HG03354 (cell line): ENCODE measurements at regions not wholly inside any gene's neighbourhood (a gene's known extent, or its start where the extent isn't known, plus 50 kb on each side); places are given as distances from the start of the nearest gene placed in this dataset.

Experiments used
- ATAC-seq: cut with Tn5 transposase; IDR thresholded peaks from one replicate; pipeline ENCODE4 v1.9.1; 2021; ENCODE audit warnings: mild to moderate bottlenecking; ENCODE audit not compliant: unreplicated experiment, poor library complexity, severe bottlenecking

DNA sequence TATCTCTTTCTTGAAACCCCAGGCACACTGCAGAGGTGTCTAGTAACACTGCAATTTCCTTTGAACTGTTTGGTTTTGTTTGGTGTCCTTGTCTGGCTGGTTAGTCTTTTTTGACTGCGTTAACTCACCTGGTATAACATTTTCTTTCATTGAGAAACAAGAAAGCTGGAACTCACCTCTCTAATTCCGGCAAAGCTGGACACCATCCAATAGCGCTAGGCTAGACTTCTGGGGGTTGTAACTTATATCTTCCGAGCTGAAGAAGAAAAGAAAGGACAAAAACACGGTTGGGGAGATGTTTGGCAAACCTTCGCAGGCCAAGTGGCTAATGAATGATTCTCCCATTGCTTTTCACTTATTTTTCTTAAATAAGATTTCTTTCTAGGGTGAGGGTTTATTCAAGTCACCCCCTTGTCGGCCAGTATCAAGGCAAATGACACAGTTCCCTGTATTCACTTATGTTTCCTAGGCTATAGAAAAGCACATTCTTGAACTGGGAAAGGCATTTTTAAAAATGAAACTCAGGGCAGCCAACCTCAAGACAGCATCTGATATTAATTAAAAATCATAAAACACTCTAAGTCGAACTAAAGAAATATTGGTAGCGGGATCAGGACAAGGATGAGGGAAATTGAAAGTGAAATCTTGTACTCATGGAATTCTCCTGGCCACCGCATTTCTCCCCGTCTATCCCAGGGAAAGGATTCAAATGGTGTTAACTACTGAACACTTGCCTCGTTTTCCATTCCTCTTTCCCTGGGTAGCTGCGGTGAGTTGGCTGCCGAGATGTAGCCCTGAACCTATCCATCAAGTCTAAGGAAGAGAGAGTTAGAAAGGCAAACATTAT lies 95.9 kb upstream of the ZFHX3 start:
- ATAC-seq = no peak

DNA sequence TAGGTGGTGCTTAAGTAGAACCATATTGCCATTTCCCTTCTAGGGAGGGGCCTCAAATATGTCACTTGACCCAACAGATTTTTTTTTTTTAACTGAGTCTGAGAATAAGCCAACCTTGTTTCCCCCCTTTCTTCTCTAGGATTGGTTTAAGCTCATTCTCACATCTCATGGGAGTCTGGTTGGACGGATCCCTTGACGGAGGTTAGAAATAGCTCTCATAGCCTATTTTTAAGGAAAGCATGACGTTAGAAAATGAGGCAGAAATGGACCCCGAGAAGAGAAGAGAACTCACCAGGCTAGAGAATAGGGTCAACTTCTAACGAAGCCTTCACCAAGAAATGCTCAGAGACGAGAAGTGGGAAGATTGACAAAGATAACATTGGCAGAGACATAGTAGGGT lies 95.1 kb upstream of the ZFHX3 start:
- no peak for ATAC-seq

DNA sequence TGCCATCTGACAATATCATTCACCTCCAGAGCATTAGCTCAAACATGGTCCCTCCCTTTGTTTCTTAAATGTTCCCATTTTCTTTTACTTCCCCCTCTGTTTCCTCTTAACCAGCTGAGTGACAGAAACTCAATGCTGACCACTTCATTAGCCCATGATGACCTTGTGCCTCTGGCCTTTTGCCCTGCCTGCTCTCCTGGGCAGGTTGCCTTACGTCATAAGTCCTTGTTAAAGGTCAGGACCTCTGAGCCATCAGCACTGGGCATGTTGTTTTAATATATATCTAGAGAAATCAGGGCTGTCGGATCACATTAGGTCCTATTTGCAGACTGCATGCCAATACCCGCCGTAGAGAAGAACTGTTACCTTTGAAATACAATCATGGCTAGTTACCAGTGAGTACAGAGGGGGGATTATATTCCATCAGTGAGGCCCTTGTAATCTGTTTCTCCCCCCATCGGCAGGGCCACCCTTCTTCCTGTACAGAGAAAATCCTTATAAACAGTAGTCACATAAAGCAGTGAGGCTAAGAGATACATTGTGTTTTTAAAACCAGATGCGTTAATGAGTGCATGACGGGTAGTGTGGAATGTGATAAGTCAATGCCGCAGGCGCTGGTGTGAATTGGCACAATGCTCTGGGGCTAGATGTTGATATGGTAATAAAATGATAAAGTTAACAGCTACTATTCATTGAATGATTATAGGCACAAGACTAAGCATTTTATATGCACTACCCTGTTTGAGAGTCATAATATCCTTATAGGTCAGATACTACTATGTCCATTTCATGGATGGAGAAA lies 94.3 kb upstream of the ZFHX3 start:
- no peak for ATAC-seq

DNA sequence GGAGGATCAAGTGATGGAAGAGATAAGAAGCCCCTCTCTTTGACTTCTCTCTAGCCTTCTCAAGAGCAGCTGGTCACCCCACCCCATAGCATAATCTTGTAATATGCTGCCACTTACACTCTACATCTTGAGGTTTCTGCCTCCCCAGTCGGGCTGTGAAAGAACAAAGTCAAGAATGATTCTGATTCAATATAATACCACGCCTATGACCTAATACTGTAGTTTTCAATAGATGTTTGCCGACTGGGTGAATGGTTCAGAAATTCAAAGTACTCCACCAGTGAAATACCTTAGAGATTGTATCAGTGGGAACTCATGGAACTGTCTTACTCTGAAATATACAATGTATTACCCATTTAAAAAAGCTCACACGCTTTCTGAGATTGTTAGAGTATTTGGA lies 93.0 kb upstream of the ZFHX3 start:
- no peak for ATAC-seq

DNA sequence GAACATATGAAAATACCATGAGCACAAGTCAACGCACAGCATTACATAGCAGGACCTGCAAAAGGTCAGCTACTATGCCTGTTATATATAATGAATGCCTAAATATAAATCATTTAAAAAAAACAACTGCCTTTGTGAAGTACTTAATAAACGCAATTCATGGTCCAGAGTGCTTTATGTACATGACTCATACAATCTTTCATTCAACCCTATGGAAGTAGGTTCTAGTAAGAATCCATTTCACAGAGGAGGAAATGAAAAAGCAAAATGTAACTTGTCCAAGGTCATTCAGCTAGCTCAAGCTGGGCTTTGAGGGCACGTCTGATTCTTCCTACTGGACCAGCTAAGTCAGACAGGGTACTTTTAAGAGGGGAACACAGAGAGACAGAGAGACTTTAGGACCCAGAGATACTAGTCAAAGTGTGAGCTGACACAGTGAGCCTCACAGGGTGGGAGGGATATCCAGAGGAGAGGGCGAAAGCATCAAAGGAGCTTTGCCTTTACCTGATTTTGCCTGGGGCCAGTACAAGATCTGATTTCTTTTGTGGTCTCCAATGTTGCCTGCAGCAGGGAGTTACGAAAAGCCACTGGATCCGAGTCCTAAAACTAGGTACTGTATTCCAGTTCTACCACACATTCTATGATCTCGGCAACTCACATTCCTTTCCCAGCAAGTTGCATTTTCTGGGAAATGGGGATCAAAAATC lies 83.4 kb upstream of the ZFHX3 start:
- no peak for ATAC-seq

DNA sequence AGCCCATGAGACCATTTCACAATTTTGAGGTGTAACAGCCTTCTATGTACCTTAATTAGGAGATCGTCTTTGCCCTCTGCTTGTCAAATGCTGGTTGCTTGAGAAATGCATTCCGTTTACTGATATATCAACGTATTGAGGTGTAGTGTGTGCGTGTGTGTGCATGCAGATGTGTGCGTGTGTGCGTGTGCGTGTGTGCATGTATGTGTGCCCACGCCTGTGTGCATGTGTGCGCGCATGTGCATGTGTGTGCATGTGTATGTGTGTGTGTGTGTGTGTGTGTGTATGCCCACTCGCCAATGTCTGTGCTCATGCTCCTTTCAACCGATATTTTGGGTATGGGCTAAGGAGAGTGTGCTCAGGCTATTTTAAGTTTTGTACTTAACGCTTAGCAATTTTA lies 81.5 kb upstream of the ZFHX3 start:
- ATAC-seq = no peak

DNA sequence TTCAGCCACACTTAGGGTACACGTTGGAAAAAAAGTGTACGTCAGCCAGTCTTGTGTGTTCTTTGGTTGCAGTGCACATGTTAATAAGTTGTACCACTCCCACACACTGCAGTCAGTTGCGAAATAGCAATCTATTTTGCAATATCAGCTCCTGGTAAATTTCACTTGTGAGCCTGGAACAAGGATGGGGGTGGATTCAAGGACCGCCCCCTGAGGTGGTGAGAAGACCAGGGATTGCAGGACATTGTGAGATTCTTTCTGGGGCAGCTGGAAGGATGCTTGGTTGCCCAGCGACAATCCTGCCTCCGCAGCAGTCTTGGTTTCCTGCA lies 78.6 kb upstream of the ZFHX3 start:
- no peak for ATAC-seq

DNA sequence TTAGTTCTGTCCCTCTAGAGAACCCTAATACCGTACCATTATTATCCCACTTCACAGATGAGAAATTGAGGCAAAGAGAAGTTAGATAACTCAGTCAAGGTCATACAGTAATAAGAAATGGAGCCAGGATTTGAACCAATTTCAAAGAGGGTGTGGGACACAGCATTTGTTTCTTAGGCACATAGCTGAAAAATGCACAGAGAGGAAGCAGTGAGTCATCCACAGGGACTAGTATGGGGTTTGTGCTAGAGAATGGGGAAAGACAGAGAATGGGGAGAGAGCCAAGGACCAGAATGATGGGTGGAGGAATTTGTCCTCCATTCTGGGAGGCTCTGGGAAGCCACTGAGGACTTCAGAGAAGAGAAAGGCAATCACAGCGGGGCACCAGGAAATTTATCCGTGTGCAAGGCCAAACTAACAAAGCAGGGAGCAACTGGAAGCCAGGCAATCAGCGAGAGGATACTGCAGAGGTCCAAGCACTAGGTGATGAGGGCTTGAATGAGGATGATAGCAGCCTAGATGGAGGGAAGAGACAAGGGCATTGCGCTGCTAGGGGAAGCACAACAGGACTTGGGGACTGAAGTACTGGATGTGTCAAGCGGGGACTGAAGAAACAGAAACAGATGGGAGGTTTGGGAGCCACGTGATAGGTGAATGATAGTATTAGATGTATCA lies 78.1 kb upstream of the ZFHX3 start:
- no peak for ATAC-seq

DNA sequence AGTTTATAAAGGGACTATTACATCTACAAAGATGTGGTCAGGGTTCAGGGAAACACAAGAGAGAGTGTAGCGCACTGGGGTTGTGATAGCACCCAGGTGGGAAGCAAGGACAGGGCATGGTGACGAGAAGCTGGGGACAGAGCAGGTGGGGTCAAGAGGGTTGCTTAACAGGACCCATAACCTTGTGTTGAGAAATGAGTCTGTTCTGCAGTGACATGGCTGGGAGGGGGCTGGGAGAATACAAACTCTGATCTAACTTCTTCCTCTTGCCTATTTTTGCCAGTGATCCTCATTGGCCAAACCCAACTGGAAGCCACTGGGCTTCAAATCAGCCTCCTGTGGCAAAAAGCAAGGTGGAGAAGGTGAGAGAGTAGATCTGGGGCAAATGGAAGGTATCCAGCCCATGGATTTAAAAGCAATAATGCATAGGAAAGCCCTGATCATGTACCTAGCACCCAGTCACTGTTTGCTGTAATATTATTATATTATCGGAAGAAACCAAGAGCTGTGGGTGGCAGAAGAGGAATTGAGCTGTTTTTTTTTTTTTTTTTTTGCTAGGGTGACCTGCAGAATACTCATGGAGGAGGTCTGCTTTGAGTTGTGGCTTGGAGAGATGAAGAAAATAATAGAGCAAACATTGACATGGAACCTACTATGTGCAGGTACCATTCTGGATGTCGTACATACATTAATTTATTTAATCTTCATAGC lies 76.9 kb upstream of the ZFHX3 start:
- no peak for ATAC-seq

DNA sequence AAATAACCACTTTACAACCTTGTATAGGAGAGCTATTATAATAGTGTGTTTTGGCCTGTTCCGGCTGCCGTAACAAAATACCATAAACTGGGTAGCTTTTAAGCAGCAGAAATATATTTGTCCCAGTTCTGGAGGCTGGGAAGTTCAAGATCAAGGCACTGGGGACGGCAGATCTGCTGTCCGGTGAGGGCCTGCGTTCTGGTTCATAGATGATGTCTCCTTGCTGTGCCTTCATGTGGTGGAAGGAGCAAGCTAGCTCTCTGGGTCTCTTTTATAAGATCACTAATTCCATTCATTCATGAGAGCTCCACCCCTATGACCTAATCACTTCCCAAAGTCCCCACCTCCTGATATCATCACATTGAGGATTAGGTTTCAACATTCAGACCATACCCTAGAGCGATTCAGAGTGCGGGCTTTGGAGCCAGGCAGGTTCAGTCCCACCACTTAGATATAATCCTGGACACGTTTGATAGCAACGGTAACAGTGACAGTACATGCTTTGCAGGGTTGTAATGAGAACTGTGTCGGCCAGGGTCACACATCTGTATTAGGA lies 76.2 kb upstream of the ZFHX3 start:
- no peak for ATAC-seq

DNA sequence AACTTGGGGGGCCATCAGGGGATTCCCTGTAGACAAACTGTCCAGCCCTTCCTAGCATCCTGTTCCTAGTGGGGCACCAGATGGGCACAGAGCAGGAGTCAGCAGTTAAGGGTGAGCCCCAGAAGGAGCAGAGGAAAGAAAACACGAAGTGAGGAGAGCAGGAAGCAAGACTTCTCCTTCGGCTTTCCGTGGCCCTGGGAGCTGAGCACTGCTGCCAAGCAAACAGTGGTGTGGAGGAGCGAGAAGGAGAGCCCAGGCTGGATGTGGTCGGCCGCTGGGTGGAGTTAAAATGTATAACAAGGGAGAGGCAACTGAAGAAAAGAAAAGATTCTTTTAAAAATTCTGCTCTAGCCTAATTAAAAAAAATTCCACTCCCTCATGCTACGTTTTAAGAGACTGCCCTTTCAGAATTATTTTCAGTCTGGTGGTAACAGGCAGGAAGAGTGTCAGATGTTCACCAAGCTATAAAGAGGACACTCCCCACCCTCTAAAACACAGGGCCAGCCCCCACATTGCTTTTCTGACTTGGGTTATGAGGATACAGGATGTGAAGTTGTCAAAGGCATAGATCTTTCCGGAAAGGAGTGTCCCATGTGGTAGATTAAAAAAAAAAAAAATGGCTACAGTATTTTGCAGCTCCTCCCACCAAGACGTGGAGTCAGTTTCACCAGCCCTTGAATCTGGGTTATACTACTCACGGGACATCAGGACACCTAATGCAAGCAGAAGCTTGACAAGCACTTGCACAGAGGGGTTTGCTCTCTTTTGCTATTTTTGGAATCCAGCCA lies 74.9 kb upstream of the ZFHX3 start:
- no peak for ATAC-seq

DNA sequence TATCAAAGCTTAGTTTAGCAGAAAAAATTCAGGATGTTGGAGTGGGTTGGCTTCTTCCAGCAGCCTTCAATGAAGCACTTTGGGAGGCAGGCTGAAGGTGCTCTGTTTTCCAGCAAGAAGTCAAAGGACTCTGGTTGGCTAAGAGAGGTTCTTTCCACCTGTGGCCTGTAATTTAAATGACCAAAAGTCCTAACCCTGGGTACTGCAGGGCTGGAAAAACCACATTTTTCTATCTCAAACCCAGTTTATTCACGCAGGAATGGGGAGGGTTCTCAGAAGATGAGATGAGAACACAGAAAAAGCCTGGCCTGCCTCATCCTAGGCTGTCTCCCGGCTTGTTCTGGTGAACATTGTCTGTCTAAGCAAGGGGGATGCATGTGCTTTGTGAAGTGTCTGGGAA lies 68.6 kb upstream of the ZFHX3 start:
- no peak for ATAC-seq

DNA sequence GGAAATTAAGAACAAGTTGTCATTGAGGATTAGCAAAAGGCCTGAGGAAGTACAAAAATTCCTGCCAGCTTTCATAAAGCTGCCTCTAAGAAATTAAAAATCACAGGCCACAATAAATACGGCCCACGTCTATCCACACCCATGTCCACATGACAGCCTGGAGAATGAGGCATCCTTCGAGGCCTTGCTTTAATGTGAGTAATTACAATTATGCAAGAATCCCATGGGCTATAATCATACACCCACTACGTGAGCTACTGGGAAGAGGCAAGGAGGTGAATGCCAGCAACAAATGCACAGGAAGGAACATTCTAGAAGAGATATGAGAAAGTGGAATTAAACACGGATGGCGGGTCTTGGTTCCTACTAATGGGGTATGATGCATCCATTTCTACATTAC lies 65.4 kb upstream of the ZFHX3 start:
- ATAC-seq = no peak

DNA sequence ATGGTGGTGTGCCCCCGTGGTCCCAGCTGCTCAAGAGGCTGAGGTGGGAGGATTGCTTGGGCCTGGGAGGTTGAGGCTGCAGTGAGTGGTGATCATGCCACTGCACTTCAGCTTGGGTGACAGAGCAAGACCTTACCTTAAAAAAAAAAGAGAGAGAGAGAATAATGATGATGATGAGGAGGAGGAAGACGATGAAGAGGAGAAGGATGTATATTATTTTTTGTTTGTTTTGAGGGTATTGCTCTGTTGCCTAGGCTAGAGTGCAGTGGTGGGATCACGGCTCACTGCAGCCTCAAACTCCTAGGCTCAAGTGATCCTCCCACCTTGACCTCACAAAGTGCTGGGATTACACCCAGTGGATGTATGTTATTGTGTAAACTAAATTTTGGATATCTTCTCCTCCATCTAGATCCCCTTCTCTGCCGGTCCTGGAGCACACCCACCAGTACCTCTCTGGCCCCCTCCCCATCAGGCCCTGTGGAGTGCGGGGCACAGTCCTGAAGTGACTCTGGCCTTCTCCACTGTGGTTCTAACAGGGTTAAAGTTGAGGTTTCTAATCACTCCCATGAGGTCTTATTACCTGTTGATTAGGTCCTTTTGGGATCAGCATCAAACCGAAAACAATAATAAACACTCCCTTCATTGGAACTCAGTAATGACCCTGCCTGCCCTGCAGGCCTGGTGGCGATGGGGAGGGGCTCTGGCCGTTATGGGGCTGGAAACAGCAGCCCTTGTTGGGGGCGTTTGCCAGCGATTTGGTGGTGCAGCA lies 60.5 kb upstream of the ZFHX3 start:
- ATAC-seq = no peak

DNA sequence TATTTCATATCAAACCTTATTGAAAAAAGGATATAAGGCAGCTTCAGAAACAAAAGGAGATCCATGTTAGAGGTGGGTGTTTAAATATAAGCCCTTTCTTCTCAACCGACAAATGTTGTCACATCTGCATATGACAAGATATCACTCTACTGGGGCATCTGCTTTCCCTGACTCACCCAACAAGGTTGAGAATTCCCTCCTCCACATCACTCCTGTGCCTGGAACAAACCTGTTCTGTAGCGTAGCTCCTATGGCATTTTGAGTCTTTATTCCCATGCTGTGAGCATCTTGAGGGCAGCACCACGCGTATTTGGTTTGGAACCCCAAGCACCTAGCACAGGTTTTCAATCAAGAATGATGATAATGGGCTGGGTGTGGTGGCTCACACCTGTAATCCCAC lies 59.4 kb upstream of the ZFHX3 start:
- no peak for ATAC-seq

DNA sequence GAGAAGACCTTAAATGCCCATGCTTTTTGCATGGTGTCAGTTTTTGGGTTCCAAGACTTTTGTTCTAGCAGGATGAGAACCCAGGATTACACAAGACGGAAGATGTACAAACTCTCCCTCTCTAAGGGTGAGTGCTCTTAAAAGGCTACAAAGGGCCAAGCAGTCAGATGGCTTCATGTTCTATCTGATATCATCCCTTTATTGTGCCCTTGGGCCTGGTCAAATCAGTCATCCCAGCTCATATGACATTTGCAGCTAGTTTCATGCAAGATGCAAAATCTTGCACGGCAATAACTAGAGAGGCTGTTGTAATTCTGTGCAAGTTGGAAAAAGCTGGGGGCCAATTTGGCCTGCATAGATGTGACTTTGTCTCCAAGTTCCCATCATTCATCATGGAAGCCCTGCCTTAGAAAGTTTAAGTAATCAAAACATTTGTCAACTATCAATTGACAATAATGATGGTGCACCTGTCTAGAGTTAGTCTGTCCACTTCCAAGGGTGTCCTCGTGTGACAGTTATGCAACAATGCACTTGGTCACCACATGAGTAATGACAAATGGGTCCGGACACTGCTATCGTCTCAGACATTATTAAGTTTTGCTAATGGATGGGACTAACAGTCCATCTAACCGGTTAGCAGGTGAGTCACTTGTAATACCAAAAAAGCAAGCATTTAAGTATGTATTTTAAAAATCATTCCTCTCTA lies 58.6 kb upstream of the ZFHX3 start:
- ATAC-seq = no peak

DNA sequence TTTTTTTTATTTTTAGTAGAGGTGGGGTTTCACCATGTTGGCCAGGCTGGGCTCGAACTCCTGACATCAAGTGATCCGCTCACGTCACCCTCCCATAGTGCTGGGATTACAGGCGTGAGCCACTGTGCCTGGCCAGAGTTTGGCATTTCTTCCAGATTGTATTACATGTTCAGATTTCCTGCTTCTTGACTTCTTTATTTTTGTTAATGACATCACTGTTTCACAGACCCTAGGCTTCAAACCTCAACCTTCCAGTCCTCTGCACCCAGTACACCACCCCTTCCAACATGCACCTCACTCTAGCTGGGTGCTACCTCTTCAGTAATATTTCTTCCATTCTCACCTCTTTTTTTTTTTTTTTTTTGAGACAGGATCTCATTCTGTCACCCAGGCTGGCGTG lies 53.6 kb upstream of the ZFHX3 start:
- no peak for ATAC-seq
